H9 (cell line): ENCODE measurements at regions not wholly inside any gene's neighbourhood (a gene's known extent, or its start where the extent isn't known, plus 50 kb on each side); places are given as distances from the start of the nearest gene placed in this dataset.

ENCODE experiments used
- DNase-seq: peaks from one replicate; pipeline ENCODE4 v3.0.0-alpha.2; 2017
- H2AFZ ChIP-seq: one replicate; pipeline ENCODE4 v1.6.1; 2013; ENCODE audit warnings: mild to moderate bottlenecking, low read length, control low read depth, moderate library complexity
- H2AK5ac ChIP-seq: 2 replicates; pipeline ENCODE4 v1.6.1; 2013; ENCODE audit warnings: low read length, control low read depth, mixed read lengths; ENCODE audit not compliant: insufficient read length
- H2BK120ac ChIP-seq: one replicate; pipeline ENCODE4 v1.6.1; 2013; ENCODE audit warnings: low read depth, mild to moderate bottlenecking, low read length, control low read depth, inconsistent platforms; ENCODE audit not compliant: poor library complexity, severe bottlenecking
- H2BK12ac ChIP-seq: 2 replicates; pipeline ENCODE4 v1.6.1; 2013; ENCODE audit warnings: low read length, control low read depth, mixed read lengths, low read depth; ENCODE audit not compliant: insufficient read length
- H2BK15ac ChIP-seq: 2 replicates; pipeline ENCODE4 v1.6.1; 2013; ENCODE audit warnings: low read depth, low read length, control low read depth
- H2BK20ac ChIP-seq: one replicate; pipeline ENCODE4 v1.6.1; 2013; ENCODE audit warnings: low read depth, mild to moderate bottlenecking, low read length, control low read depth, inconsistent platforms; ENCODE audit not compliant: poor library complexity, severe bottlenecking
- H2BK5ac ChIP-seq: 2 replicates; pipeline ENCODE4 v1.6.1; 2013; ENCODE audit warnings: low read length, control low read depth, mixed read lengths; ENCODE audit not compliant: insufficient read length
- H3K14ac ChIP-seq: 2 replicates; pipeline ENCODE4 v1.6.1; 2013; ENCODE audit warnings: low read length, control low read depth; ENCODE audit not compliant: insufficient read depth
- H3K18ac ChIP-seq: 2 replicates; pipeline ENCODE4 v1.6.1; 2013; ENCODE audit warnings: low read depth, mild to moderate bottlenecking, mixed read lengths, low read length, control low read depth; ENCODE audit not compliant: insufficient read length
- H3K23ac ChIP-seq: 2 replicates; pipeline ENCODE4 v1.6.1; 2013; ENCODE audit warnings: low read length, control low read depth, mixed read lengths, low read depth; ENCODE audit not compliant: insufficient read length
- H3K23me2 ChIP-seq: 2 replicates; pipeline ENCODE4 v1.6.1; 2013; ENCODE audit warnings: low read depth, mild to moderate bottlenecking, mixed read lengths, low read length, control low read depth; ENCODE audit not compliant: insufficient read length, poor library complexity, severe bottlenecking
- H3K27ac ChIP-seq: 2 replicates; pipeline ENCODE4 v1.5.1; 2013; ENCODE audit warnings: low read length, control low read depth, mixed read lengths, low read depth; ENCODE audit not compliant: insufficient read length
- H3K27me3 ChIP-seq: 2 replicates; pipeline ENCODE4 v1.6.1; 2013; ENCODE audit warnings: low read length, control low read depth, inconsistent platforms; ENCODE audit not compliant: insufficient read depth
- H3K4ac ChIP-seq: 2 replicates; pipeline ENCODE4 v1.6.1; 2013; ENCODE audit warnings: low read depth, mild to moderate bottlenecking, control low read depth, inconsistent platforms, low read length, moderate library complexity
- H3K4me1 ChIP-seq: 2 replicates; pipeline ENCODE4 v1.6.1; 2013; ENCODE audit warnings: low read length, control low read depth, inconsistent platforms; ENCODE audit not compliant: insufficient read depth
- H3K4me2 ChIP-seq: 2 replicates; pipeline ENCODE4 v1.6.1; 2013; ENCODE audit warnings: low read length, control low read depth, mixed read lengths; ENCODE audit not compliant: insufficient read length, insufficient read depth
- H3K56ac ChIP-seq: 2 replicates; pipeline ENCODE4 v1.6.1; 2013; ENCODE audit warnings: low read depth, mild to moderate bottlenecking, mixed read lengths, low read length, control low read depth; ENCODE audit not compliant: insufficient read length
- H3K79me1 ChIP-seq: 2 replicates; pipeline ENCODE4 v1.6.1; 2013; ENCODE audit warnings: low read depth, mild to moderate bottlenecking, moderate library complexity, low read length, control low read depth, inconsistent platforms; ENCODE audit not compliant: insufficient read depth, poor library complexity, severe bottlenecking
- H3K79me2 ChIP-seq: 2 replicates; pipeline ENCODE4 v1.6.1; 2013; ENCODE audit warnings: low read length, control low read depth, inconsistent platforms; ENCODE audit not compliant: insufficient read depth
- H3K9ac ChIP-seq: 2 replicates; pipeline ENCODE4 v1.6.1; 2013; ENCODE audit warnings: low read length, control low read depth, mixed read lengths; ENCODE audit not compliant: insufficient read length; ENCODE audit errors: extremely low read depth
- H3K9me3 ChIP-seq: one replicate; pipeline ENCODE4 v1.6.1; 2013; ENCODE audit warnings: low read depth, low read length, inconsistent platforms; ENCODE audit not compliant: control insufficient read depth
- H3T11ph ChIP-seq: one replicate; pipeline ENCODE4 v1.6.1; 2013; ENCODE audit warnings: mild to moderate bottlenecking, low read length, control low read depth, inconsistent platforms
- H4K20me1 ChIP-seq: one replicate; pipeline ENCODE4 v1.6.1; 2013; ENCODE audit not compliant: control insufficient read depth, insufficient read length, insufficient read depth
- H4K5ac ChIP-seq: 2 replicates; pipeline ENCODE4 v1.6.1; 2013; ENCODE audit warnings: low read depth, mild to moderate bottlenecking, mixed read lengths, low read length, control low read depth; ENCODE audit not compliant: insufficient read length
- H4K8ac ChIP-seq: replicated peaks from 2 replicates; pipeline ENCODE4 v1.6.1; 2013; ENCODE audit warnings: low read length, control low read depth, mixed read lengths, low read depth; ENCODE audit not compliant: insufficient read length
- H4K91ac ChIP-seq: 2 replicates; pipeline ENCODE4 v1.6.1; 2013; ENCODE audit warnings: low read depth, mild to moderate bottlenecking, moderate library complexity, mixed read lengths, low read length, control low read depth; ENCODE audit not compliant: insufficient read length
- H3K27ac Mint-ChIP-seq, 3 experiments: 2 replicates in 2 of 3; 3 replicates in 1 of 3; pipeline ENCODE4 v1.8.0; 2020 to 2021; ENCODE audit warnings: mixed read lengths in 3 of 3, mild to moderate bottlenecking in 1 of 3, moderate library complexity in 1 of 3
- H3K27me3 Mint-ChIP-seq: 2 replicates; pipeline ENCODE4 v1.8.0; 2021; ENCODE audit warnings: low read depth, mild to moderate bottlenecking, moderate library complexity, mixed read lengths
- H3K36me3 Mint-ChIP-seq, 3 experiments: 2 replicates in 2 of 3; 3 replicates in 1 of 3; pipeline ENCODE4 v1.8.0; 2020 to 2021; ENCODE audit warnings: low read depth in 3 of 3, mixed read lengths in 3 of 3; ENCODE audit not compliant: insufficient read depth in 1 of 3
- H3K4me1 Mint-ChIP-seq, 2 experiments: 2 replicates each; pipeline ENCODE4 v1.8.0; 2020; ENCODE audit warnings: mixed read lengths in 2 of 2
- H3K4me3 Mint-ChIP-seq, 2 experiments: 2 replicates in 1 of 2; 3 replicates in 1 of 2; pipeline ENCODE4 v1.8.0; 2020 to 2021; ENCODE audit warnings: mild to moderate bottlenecking in 2 of 2, mixed read lengths in 2 of 2, moderate library complexity in 1 of 2
- H3K9me3 Mint-ChIP-seq, 2 experiments: 2 replicates in 1 of 2; 3 replicates in 1 of 2; pipeline ENCODE4 v1.8.0; 2020; ENCODE audit warnings: mild to moderate bottlenecking in 2 of 2, mixed read lengths in 2 of 2, moderate library complexity in 1 of 2
- CTCF ChIP-seq: fragments of 200-600 bp; sonication (generic); conservative IDR thresholded peaks from 3 replicates; pipeline ENCODE4 v1.8.0; 2021; ENCODE audit warnings: antibody characterized with exemption, mild to moderate bottlenecking
- WGBS: extraction: QIAGEN DNeasy Blood & Tissue Kit; methylation state at CpG from one replicate; pipeline ENCODE4 v1.1.7; 2013; ENCODE audit warnings: missing lambda C conversion rate, low lambda C conversion rate, mixed read lengths; ENCODE audit not compliant: insufficient read length; ENCODE audit errors: extremely low coverage; 5-methylcytosine and 5-hydroxymethylcytosine counted together

DNA sequence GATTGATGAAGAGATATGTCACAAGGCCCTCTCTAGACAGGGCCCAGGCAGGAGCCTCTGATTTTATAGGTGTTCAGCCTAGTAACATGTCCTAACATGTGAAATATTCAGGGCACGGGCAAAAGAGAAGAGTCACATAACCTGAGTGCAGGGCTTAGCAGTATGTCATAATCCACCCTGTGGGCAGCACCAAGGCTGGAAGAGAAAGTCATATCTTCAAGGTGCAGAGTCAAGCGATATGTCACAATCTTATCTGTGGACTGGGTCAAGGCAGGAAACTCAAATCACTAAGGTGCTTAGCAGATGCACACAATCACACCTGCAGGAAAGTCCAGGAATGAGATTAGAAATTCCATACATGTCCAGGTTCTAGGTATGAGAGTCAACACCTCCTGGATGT, 51.5 kb upstream of the ZNF728 start:
- Histone ChIP-seq H3K18ac (no peak overlapping the region), H3K79me2 (no peaks in the 10 kb centered on the region), H3K23ac (no peak overlapping the region), H2BK120ac (no peak overlapping the region), H3K27me3 (no peaks in the 10 kb centered on the region), H4K5ac (no peak overlapping the region), H3K27ac (no peak overlapping the region), H3T11ph (no peak overlapping the region), H4K20me1 (no peaks in the 10 kb centered on the region), H3K14ac (no peak overlapping the region), H3K9ac (no peak overlapping the region), H3K23me2 (no peaks in the 10 kb centered on the region), H2BK5ac (no peak overlapping the region), H3K4me2 (no peak overlapping the region), H4K8ac (no peak overlapping the region), H3K9me3 (peaks cover 72% of the 10 kb centered on the region), H2AK5ac (no peak overlapping the region), H3K79me1 (no peaks in the 10 kb centered on the region), H3K4ac (no peak overlapping the region), H2BK20ac (no peak overlapping the region), H2BK15ac (no peak overlapping the region), H2AFZ (no peak overlapping the region), H3K4me1 (no peaks in the 10 kb centered on the region), H4K91ac (no peak overlapping the region), H3K56ac (no peak overlapping the region), H2BK12ac (no peak overlapping the region)
- Mint-ChIP-seq H3K36me3 (peaks cover 0 to 35% (median 8%) of the 10 kb centered on the region in 3 experiments; a peak in 6 of 7 replicates), H3K27me3 (no peaks in the 10 kb centered on the region; the same call in 1 of the 2 replicates), H3K4me3 (no peak overlapping the region), H3K27ac (no peak overlapping the region), H3K9me3 (peaks cover 91% of the 10 kb centered on the region in 2 experiments), H3K4me1 (no peaks in the 10 kb centered on the region)
- TF ChIP-seq CTCF, result no peak
- no peak for DNase-seq
- no CpG with 5 or more reads among the region's 2 CpGs for WGBS
